Upper lobe of right lung (tissue), 1 donor: ENCODE measurements at regions not wholly inside any gene's neighbourhood (a gene's known extent, or its start where the extent isn't known, plus 50 kb on each side); places are given as distances from the start of the nearest gene placed in this dataset.
A peak's percentile ranks its signal among the peaks of the same experiment; 100 is the strongest.

Source experiments
- ATAC-seq: fragments of 200-7000 bp; cut with Tn5 transposase; one replicate; pipeline ENCODE4 v1.9.1; 2020; ENCODE audit warnings: mild to moderate bottlenecking, moderate library complexity
- DNase-seq: peaks from one replicate; pipeline ENCODE4 v3.0.0-alpha.2; 2020
- H3K27ac ChIP-seq: fragments of 200-600 bp; one replicate; pipeline ENCODE4 v1.8.0; 2022
- H3K27me3 ChIP-seq: fragments of 200-600 bp; one replicate; pipeline ENCODE4 v1.8.0; 2022; ENCODE audit warnings: mild to moderate bottlenecking
- H3K36me3 ChIP-seq: fragments of 200-600 bp; one replicate; pipeline ENCODE4 v1.8.0; 2022
- H3K4me1 ChIP-seq: fragments of 200-600 bp; one replicate; pipeline ENCODE4 v1.8.0; 2022
- H3K4me3 ChIP-seq: fragments of 200-600 bp; one replicate; pipeline ENCODE4 v1.8.0; 2022; ENCODE audit warnings: mild to moderate bottlenecking
- H3K9me3 ChIP-seq: fragments of 200-600 bp; one replicate; pipeline ENCODE4 v1.8.0; 2022
- CTCF ChIP-seq: fragments of 200-600 bp; IDR thresholded peaks from one replicate; pipeline ENCODE4 v1.8.0; 2022; ENCODE audit warnings: antibody characterized with exemption
- intact Hi-C: fragments of 100-400 bp; cut with DNase I; formaldehyde crosslinking; loops from one replicate; pipeline ENCODE4 v1.11.0; 2022
- donor health status: DM: no; HTN: yes; CAD: no; lungs with severe emphysema.

- Histone ChIP-seq H3K36me3 (no peaks in the 10 kb centered on the region), H3K4me1 (no peaks in the 10 kb centered on the region), H3K27ac (no peak overlapping the region), H3K4me3 (no peak overlapping the region), H3K9me3 (no peaks in the 10 kb centered on the region), H3K27me3 (no peaks in the 10 kb centered on the region)
- intact Hi-C loops = no loop called here
- ATAC-seq = no peak
- TF ChIP-seq CTCF = no peak
- no peak for DNase-seq
These were observed 421.3 kb downstream of the FAT4 start for GRCh38 chr4:125736057-125736456.

GRCh38 chr4:125739760-125740159 is 425.0 kb downstream of the FAT4 start:
- H3K9me3 ChIP-seq = no peaks in the 10 kb centered on the region
- no peaks in the 10 kb centered on the region for H3K27me3 ChIP-seq
- no peak for TF ChIP-seq CTCF
- H3K36me3 ChIP-seq = no peaks in the 10 kb centered on the region
- no peaks in the 10 kb centered on the region for H3K4me1 ChIP-seq
- ATAC-seq = peak; percentile 48
- H3K27ac ChIP-seq = peak overlapping the region; percentile 26
- H3K4me3 ChIP-seq = no peak overlapping the region
- DNase-seq = no peak
- intact Hi-C loops = loop anchor here (10.0 kb wide), 1 partner anchor 425 kb away; the partner anchor contains the start of gene FAT4

GRCh38 chr4:125741825-125742452 is 427.2 kb downstream of the FAT4 start:
- no peaks in the 10 kb centered on the region for H3K4me1 ChIP-seq
- intact Hi-C loops = loop anchor here (10.0 kb wide), 1 partner anchor 427 kb away; the partner anchor contains the start of gene FAT4
- no peaks in the 10 kb centered on the region for H3K27me3 ChIP-seq
- H3K9me3 ChIP-seq = no peaks in the 10 kb centered on the region
- TF ChIP-seq CTCF = peak; percentile 64
- no peak overlapping the region for H3K4me3 ChIP-seq
- H3K27ac ChIP-seq = no peak overlapping the region
- no peak for DNase-seq
- no peaks in the 10 kb centered on the region for H3K36me3 ChIP-seq
- ATAC-seq = peak; percentile 71

- TF ChIP-seq CTCF = no peak
- Histone ChIP-seq H3K27ac (no peak overlapping the region), H3K4me1 (no peaks in the 10 kb centered on the region), H3K9me3 (no peaks in the 10 kb centered on the region), H3K36me3 (no peaks in the 10 kb centered on the region), H3K27me3 (no peaks in the 10 kb centered on the region), H3K4me3 (no peak overlapping the region)
- intact Hi-C loops = loop anchor here (10.0 kb wide), 1 partner anchor 430 kb away; the partner anchor contains the start of gene FAT4
- no peak for DNase-seq
- no peak for ATAC-seq
These were observed 430.2 kb downstream of the FAT4 start for GRCh38 chr4:125744891-125745364.

GRCh38 chr4:125749354-125749753 is 434.6 kb downstream of the FAT4 start:
- DNase-seq (no peak), ATAC-seq (no peak)
- Histone ChIP-seq H3K9me3 (no peaks in the 10 kb centered on the region), H3K4me1 (no peaks in the 10 kb centered on the region), H3K4me3 (no peak overlapping the region), H3K27ac (no peak overlapping the region), H3K36me3 (no peaks in the 10 kb centered on the region), H3K27me3 (no peaks in the 10 kb centered on the region)
- intact Hi-C loops = loop anchor here (10.0 kb wide), 1 partner anchor 435 kb away; the partner anchor contains the start of gene FAT4
- TF ChIP-seq CTCF = no peak
